HG03558 (cell line): ENCODE measurements at regions not wholly inside any gene's neighbourhood (a gene's known extent, or its start where the extent isn't known, plus 50 kb on each side); places are given as distances from the start of the nearest gene placed in this dataset.

Source experiments
- ATAC-seq: cut with Tn5 transposase; IDR thresholded peaks from one replicate; pipeline ENCODE4 v1.9.1; 2021; ENCODE audit warnings: moderate number of reproducible peaks; ENCODE audit not compliant: unreplicated experiment; ENCODE audit errors: extremely low read depth

DNA sequence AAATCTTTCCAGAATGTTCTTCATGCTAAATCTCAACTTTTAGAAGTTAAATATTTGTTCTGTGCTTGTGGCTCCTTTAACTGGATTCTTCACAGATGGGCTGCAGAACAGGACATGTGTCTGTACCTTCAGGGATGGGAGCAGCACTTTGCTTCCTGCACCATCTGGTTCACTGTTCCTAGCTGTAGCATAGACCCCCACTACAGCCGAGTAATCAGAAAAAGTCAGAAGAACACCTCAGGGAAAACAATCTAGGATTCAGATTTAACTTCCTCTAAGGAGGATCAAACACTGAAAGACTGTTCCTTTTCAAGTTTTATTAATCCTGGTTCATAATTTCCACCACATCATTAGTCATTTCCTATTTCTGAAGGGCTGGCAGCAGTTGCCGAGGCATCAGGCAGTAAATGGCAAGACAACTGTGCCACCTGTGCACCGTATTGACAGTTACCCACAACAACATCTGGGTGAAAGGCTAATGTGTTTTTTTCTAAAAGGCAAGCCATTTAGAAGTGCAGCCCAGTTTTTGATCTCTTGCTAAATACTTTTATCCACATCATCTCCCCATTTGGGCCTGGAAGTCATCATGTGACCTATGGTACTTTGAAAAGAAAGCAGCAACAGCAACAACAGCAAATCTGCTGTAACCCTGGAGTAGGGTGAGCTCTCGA is 212.8 kb upstream of the BMP4 start:
- ATAC-seq: no peak

DNA sequence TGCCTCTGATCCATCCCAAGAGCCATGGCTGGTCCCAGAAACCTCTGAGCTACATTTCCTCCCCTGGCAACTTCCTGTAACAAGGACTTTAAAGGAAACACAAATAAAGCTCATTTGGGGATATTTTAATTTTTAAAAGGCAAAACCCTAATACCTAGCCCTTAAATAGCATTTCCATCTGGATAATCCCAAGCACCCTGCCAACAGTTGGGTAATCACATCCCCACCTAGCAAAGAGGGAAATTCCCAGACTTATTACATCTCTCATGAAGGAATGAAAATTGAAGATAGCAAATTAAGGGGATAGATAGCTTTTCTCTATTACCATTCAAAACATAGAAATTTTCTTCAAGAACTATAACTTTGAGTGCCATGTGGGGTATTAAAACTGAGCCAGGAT is 213.7 kb upstream of the BMP4 start:
- no peak for ATAC-seq

DNA sequence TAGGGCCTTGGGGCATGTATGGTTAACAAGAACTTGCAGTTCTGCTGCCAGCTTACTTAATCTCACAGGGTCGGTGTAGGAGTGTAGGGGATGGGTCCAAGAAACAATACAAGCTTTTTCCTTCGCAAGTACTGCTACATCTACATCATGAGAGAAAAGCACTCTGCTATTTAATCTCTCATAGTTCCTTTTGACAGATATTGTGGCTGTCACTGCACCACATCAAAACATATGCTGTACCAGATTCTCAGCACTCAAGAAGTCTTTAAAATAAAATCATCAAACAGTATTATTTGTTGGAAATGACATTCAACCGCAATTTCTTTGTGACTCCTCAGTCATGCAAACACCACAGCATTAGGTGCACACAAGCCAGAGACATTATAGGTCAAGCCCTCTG is 215.5 kb upstream of the BMP4 start:
- ATAC-seq: no peak

DNA sequence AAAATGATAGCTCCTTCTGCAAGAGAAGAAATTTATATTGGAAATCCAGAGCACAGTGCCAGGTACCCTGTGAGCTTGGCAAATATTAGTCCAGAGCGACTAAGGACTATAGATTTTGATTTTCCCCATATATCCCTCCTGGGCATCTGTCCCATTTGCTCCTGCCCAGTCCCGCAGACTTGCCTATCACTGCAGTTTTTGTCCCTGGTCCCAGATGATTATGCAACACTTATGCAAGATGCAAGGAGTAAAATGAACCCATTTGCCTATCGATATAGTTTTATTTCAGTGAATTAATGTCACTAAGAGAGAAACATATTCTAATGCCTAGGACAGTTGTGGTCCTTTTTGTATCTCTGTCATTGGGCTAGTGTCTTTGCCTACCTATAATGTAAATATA is 215.9 kb upstream of the BMP4 start:
- ATAC-seq: no peak

- ATAC-seq: no peak
These were observed 217.2 kb upstream of the BMP4 start for GRCh38 chr14:54173802-54174201.

GRCh38 chr14:54174457-54174856 is 217.8 kb upstream of the BMP4 start:
- ATAC-seq: no peak

DNA sequence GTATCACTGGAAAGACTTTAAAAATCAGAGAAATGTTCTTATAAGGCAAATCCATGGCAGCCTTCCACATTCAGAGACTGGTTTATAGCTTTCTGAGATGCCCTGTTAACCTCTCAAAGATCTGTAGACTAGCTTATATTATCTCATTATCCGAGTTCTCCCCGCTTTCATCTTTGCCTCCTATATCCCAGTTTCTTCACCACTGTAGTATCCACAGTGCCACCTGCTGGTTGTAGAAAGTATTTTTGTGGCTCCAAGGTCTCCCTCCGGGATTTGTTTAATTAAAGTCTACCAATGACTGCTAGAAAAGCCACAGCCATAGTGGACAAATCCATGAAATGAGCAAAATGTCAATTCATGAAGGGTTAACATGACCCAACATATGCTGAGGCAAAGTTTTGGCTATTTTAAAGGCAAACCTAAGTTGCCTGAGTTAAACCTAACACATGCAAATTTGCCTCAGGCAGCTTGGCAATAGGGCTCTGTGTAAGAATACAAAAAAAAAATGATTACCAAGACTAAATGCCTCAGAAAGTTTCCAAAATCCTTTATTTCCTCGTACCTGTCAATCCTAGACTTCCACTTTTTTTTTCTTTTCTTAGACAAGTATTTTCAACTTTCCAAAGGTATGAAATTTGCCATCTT is 218.8 kb upstream of the BMP4 start:
- ATAC-seq: no peak

DNA sequence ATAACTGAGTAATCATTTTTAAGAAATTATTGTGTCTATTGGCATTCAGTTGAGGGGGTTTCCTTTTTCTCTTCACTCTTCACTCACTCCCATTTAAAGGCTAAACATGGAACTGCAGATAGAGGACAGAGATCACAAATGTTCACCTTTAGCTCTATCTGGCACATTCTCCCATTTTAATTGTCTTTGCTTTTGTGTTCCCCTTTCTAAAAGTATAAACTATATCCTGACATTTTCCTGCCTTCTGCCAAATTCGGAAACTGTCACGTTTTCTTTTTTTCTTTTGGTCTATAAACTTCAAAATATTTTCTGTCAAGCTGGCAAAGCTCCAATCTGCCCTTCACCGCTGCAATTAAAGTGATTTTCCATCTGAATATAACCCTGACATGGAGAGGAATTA is 219.8 kb upstream of the CDKN3 start:
- no peak for ATAC-seq

DNA sequence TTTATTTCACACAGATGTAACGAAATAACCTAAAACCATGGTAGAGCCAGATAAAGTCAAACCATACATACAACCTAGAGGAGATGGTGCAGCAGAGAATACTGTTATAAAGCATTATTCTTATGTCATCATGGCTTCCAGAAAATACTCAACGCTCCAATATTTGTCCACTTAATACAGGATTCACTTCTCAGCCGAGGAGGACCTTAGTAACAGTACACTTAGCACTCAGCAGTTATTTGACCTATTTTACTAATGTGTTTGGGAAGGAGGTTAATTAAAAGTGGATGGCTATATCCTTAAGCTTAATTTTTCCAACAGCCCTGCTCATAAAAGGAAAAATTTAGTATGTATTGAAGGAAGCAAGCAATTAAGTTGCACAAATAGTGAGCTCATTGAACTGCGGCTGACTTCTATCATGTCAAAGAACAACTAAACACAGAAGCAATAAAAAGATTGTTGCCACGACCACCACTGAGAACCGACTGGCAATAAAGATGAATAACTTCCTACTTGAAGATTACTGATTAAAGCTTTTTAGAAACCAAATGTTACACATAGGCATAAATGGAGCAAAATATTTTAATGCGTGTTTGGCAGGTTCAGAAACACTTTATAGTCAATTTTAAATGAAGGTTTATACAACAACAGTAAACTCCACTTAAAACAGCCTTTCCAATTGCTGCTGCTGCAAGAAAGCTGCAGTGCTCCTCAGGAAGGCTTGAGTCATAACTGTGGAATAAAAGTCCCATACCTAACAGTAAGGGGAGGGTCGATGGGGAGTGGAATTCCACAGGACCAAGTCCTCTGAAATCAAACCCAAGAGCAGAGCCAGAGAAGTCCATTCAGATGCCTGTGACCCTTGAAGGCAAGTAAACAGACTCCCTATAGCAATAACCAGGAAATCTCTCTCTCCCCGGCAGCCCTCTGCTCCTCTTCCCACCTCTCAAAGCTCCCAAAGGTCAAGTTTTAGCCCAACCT is 218.9 kb upstream of the CDKN3 start:
- ATAC-seq: no peak

- no peak for ATAC-seq
These were observed 214.3 kb upstream of the CDKN3 start for GRCh38 chr14:54182419-54183045.

- ATAC-seq: no peak
These were observed 209.7 kb upstream of the CDKN3 start for GRCh38 chr14:54186821-54187763.

GRCh38 chr14:54188064-54188666 is 208.6 kb upstream of the CDKN3 start:
- no peak for ATAC-seq

DNA sequence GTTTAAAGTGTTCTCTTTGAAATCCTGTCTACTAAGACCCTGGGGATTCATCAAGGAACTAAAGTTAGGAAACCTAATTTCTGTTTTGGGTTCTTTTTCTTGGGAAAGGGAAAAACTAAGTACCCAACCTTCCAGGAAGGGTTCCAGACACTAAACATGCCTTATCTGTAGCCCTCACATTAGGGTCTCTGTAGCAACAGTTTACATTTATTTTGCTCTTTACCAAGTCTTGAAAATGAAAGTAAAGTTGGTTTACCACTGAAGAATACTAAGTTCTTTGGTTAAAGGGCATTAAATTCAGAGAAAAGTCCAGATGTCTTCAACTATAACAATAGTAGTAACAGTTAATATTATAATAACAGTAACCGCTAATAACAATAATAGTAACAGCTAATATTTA is 207.5 kb upstream of the CDKN3 start:
- ATAC-seq: no peak

DNA sequence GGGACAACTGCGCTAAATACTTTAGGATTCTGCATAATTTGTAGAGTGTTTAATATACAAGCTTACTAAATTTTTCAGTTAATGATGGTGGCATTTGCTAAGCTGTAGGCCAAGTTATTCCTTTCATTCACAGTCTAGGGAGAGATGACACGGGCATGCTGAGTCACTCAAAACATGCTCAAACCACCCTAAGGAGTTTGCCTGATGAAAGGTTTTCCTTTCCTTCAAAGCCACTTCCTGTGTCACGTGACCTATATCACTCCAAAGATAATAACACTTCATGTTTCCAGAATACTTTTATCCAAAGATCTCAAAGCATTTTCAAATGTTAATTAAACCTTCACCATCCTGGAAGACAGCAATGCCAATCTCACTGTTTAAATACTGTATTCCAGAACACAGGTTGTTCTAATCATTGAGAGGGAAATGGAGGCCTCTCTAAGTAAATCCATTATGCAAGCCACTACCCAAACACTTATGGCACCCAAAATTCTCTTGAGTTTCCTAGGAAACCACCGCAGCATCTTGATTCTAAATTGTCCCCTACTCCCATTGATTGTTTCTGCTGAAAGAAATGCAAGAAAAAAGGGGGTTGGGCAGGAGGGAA is 207.0 kb upstream of the CDKN3 start:
- ATAC-seq: no peak

DNA sequence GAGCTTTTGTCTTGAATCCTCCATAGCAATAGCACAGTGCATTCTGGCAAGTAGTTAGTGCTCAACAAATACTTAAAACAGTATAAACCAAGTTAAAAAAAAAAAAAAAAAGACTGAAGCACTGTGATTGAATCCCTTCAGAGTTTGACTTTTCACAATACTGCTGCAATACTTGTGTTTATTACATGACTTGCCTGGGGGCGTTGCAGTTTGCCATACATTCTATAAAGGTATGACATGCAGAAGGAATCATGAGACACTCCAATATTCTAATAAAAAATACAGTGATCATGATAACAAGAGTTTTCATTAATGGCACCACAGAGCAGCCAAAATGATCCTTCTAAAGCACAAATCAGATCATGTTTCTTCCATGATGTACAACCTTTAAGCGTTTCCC is 205.0 kb upstream of the CDKN3 start:
- ATAC-seq: no peak

DNA sequence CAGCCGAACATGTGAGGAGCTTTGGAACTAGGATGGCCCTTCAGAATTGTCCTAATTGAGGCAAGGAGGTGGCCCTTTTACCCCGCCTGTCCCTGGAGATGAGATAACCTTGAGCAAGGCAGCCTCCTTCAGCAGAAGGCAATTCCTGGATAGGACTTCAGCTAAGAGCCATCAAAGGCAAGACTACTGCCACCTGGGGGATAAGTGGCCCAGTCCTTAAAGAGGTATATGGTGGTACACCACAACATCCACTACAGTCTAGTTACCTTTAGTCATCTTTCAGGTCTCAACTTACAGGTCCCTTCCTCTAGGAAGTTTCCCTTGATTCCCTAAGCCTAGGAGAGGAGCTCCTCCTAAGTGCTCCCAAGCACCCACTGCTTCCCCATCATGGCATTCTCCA is 204.2 kb upstream of the CDKN3 start:
- no peak for ATAC-seq

GRCh38 chr14:54193871-54194270 is 202.9 kb upstream of the CDKN3 start:
- no peak for ATAC-seq

GRCh38 chr14:54194501-54194900 is 202.3 kb upstream of the CDKN3 start:
- ATAC-seq: no peak

- no peak for ATAC-seq
These were observed 199.4 kb upstream of the CDKN3 start for GRCh38 chr14:54197369-54197768.
